WTC11 (cell line): ENCODE measurements at regions not wholly inside any gene's neighbourhood (a gene's known extent, or its start where the extent isn't known, plus 50 kb on each side); places are given as distances from the start of the nearest gene placed in this dataset.

Experiments
- ARID4B ChIP-seq: sonication (generic); formaldehyde crosslinking; IDR thresholded peaks from 2 replicates; pipeline ENCODE4 v1.8.0; 2023; ENCODE audit warnings: missing genetic modification reagents, mild to moderate bottlenecking, borderline replicate concordance
- CREM ChIP-seq: sonication (generic); formaldehyde crosslinking; IDR thresholded peaks from 2 replicates; pipeline ENCODE4 v1.8.1; 2022; ENCODE audit warnings: mild to moderate bottlenecking, missing genetic modification reagents, moderate library complexity
- CTCF ChIP-seq: fragments of 200-600 bp; IDR thresholded peaks from 2 replicates; pipeline ENCODE4 v1.8.0; 2022; ENCODE audit warnings: antibody characterized with exemption
- ESRRA ChIP-seq: sonication (generic); formaldehyde crosslinking; IDR thresholded peaks from 2 replicates; pipeline ENCODE4 v1.8.1; 2022; ENCODE audit warnings: mild to moderate bottlenecking, missing genetic modification reagents, borderline replicate concordance
- SP1 ChIP-seq: sonication (generic); formaldehyde crosslinking; conservative IDR thresholded peaks from 2 replicates; pipeline ENCODE4 v1.8.1; 2022; ENCODE audit warnings: missing genetic modification reagents

- no peak for TF ChIP-seq SP1
- TF ChIP-seq CREM (CRISPR knock-in tag), result no peak
- TF ChIP-seq ARID4B, result no peak
- no peak for TF ChIP-seq CTCF
- TF ChIP-seq ESRRA (CRISPR knock-in tag), result no peak
These were observed 207.0 kb upstream of the DCBLD2 start for GRCh38 chr3:99108508-99108907.
